CD4-positive, alpha-beta T cell treated with Interferon alpha-2 for 1 hour (primary cell): ENCODE measurements at regions not wholly inside any gene's neighbourhood (a gene's known extent, or its start where the extent isn't known, plus 50 kb on each side); places are given as distances from the start of the nearest gene placed in this dataset.
"Not testable (repeated sequence)": the region's sequence is repeated elsewhere in the genome, so short reads cannot be mapped to it uniquely, and the experiment has no call there.

Source experiments
- DNase-seq, 2 donors: peaks; one replicate each; pipeline ENCODE4 v3.0.0-alpha.2; 2020 to 2022

DNA sequence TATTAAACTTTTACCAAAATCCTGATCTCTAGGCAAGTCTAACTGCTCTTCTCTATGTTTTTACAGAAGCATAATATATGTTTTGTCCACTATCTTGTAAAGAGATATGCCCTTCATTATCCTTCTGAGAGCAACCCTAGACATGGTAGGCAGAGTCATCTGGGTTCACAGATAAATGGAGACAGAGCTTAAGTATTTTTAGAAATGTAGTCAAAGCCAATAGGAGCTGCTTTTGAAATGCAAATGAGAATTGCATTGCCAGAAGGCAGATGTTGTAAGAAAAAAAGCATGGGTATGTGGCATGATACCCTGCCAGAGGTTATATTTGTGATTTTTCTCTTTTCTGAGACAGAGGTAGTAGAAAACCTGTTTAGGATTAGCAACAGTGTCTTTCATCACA lies 964.8 kb downstream of the SORCS3 start:
- DNase-seq = no peak

DNA sequence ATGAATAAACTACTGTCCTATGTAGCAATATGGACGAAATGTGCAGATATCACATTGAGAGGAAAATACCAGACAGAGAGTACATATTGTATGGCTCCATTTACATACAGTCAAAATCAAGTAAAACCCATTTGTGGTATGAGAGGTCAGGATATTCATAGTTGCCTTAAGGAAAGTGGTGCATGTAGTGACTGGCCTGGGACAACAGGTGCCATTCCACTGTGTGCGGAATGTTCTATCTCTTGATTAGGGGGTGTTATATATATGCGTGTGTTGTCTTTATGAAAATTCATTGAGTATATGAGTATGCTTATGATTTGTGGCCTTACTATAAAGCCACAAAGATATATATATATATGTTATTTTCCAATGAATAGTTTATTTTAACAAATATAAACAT lies 964.0 kb downstream of the SORCS3 start:
- DNase-seq = no peak

DNA sequence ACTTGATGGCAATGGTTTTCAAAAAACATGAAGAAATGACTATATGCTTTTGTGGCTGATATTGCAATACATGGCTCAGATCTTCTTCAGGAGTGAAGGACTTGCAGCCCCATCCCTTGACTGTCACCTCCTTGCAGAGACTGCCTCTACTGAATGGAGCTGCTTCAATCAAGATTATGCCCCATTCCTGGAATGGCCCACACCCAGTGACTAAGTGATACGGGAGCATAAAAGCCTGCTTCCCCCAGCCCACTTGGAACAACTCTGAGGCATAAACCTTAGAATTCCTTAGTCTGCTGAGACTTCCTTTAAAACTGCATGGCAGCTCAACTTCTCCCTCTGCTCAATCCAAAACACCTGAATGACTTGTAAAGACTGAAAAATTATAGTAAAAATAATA lies 957.1 kb downstream of the SORCS3 start:
- no peak for DNase-seq

DNA sequence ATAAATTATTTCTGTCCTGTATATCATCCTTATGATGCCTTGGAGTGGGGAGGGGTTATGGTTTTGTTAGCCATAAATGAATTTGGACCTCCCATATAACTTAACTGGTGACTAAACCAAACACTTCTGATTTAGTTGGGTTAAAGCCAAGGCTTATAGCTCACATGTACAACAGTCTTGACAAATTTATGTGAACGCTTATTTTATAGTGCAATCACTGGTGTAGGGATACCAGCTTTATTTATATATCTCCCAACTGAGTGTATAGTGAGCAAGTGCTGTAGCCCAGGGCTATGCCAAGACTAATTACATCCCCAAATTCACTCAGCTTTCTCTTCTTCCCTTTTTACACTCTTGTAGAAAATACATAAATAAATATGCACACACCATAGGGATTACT lies 956.2 kb downstream of the SORCS3 start:
- no peak for DNase-seq

DNA sequence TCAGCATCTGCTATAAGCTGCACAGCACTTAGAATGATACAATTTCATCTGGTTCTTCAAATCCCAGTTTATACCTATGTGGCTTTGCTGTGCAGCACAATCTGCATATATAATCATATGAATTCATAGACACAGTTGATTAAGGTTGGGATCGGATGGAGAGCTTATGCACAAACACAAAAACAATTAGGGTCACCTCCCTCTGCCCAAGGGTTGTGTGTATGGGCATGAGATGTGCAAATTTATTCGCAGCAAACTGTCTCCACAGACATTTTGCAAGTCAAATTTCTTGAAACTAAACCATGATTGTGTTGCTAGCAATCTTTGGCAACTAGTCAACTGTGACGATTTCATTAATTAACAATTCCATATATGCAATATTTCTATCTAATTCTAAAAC lies 955.7 kb downstream of the SORCS3 start:
- DNase-seq = no peak

DNA sequence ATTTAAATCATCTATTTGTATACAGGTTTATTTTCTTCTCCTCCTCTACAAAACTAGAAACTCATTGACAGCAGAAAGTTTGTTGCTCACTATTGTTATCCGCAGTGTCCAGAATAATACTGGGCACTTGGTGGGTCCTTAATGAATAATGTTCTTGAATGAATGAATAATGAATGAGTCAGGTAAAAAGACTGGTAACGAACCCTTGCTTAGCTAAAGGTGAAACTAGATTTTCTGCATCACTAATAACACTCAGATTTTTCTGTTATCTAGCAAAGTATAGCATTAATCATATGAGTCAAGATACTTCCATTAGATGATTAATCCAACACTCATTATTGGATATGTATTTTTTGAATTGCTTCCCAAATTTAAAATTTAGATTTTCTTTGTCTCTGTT lies 953.2 kb downstream of the SORCS3 start:
- DNase-seq = no peak

DNA sequence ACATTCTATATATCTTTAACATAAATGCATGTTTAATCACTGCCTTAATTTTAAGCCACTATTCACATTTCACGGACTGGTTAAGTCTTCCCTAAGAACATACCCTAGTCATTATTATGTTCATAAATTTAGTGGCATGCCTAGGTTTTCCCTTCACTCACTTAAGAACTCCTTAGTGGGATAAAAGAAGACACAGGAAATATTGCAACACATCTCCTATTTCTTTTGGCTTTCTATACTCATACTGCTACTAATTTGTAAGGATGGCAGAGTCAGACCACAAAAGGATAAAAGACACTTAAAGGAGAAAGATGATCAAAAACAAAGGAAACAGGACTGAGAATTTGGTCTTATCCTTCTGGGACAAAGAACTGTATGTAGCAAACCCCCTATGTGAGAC lies 951.4 kb downstream of the SORCS3 start:
- no peak for DNase-seq

DNA sequence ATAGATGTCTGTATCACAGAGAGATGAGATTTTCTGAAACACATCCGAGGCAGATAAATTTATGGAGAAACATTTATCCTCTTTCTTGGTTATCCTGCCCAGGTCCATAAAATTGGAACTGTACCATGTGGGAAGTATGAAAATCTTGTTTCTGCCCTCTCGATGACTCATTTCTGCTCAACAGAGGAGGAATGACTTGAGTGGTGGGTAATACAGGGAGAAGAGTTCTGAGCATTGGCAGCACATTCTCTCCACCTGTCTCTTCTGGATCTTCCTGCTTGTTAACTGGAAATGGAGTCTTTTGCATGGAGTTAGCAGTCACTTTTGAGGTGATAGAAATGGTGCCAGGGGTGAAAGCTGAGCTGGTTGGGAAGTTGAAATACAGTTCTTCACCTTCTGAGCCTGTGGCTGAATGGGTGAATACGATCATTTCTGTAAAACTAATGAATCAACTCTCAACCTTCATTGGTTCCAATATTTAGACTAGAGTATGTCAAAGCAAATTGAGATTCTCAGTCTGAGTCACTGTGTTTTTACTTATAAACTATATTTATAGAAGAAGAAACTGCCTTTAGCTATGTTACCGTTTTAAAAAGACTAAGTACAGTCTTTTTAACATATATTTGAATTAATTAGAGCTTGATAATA lies 945.5 kb downstream of the SORCS3 start:
- no peak for DNase-seq

DNA sequence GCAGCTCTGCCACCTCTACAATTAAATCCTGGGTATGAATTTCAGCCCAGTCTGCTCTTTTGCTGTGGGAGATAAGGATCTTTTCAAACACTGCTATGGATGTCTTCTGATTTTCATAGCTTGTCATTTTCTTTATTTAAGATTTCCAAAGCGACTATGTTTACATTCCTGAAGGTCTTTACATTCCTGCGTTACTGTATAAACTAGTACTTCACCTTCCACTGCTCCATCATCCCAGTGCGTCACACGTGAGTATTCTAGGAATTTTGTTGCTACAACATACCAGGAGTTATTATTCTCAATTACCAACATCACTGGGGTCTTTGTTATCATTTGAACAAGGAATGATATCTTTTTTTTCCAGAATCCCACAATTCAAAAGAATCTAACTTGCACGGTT lies 944.7 kb downstream of the SORCS3 start:
- no peak for DNase-seq

DNA sequence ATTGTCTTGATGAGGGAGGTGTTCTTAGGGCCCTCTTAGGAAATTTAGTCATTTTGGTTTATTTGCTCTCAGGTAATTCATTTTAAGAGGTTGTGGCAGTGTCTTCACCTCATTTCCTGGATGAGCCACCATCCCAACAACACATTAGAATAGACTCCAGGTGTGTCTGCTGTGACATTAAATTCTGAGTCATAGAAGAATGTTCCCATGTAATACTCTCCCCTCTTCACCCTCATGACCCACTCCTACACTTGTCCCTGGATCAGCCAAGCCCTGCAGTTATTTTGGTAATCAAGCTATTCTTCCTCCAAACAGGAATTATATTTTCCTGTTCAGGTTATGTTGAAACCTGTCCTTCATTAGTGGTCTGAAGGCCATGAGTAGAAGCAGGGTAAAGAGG lies 944.1 kb downstream of the SORCS3 start:
- DNase-seq = no peak

DNA sequence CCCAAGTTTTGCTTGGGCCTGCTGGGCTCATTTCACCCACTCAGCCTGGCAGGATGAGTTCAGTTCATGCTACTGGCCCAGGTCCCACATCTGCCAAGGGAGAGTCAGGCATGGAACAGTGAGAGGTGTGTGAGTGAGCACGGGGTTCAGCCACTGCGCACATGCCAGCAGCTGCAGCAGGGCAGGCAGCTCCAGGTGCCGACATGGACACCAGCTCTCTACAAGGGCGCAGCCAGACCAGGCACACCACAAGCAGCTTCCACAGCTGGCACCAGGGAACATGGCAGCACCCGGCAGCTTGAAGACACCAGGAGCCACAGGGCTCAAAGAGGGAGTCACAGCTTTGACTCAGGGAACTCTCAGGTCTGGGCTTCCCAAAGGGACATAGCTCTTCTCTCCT lies 938.0 kb downstream of the SORCS3 start:
- DNase-seq = no peak

DNA sequence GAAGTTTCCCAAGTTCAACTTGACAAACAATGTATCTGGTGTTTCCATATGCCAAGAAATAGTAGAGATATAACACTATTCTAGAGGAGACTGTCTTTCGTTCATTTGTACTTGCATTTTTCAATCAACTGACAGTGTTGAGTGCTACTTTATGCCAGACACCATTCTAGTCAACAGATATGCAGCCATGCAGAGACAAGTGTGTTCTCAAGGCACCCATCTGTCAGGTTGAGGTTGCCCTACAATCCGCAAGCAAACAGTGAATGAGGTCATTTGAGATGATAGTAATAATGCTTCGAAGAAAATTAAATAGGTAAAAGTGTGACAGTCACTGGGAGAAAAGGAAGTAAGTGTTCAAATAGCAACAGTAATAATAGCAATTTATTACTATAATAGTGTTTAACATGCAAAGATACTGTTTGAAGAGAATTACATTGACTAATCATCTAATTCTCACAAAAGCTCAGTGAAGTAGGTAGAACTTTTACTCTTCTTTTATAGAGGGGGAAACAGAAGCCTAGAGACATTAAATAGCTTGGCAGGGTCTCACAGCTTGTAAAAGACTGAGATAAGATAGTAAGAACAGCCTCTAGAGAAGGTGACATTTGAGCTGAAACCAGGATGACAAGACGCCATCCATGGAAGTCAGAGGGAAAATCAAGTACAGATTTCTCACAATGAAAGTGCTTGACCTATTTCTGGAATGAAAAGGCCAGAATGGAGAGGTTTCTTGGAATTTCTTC lies 936.9 kb downstream of the SORCS3 start:
- no peak for DNase-seq

DNA sequence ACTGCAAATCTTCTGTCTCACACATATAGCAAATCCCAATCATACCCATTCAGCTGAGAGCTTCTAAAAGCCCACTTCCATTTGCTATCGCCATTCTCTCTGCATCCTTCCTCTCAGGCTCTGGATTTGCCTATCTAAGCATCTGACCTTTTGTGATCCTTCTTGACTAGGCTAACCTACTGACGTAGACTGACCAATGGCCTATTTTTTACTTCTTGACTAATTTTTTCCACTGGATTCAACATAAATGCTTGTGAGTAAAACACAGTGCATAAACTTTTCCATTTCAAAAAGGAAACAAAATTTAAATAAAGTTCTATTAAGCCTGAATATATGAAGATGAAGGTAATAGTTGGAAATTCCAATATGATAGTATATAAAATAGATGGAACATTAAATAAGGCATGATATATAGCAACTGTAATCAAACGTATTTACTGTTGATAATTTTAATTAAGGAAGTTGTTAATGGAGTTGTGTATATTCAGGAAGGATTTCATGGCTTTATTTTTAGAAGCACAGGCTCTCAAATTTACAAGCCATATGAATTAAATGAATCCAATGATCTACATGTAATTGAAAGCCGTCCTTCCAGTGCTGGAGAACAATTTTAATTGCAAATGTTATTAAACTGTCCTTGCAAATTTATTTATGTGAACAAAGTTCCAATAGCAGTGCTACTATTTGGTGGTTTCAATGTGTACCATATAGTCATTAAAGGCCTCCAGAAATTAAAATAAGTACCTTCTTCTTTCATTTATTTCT lies 918.4 kb downstream of the SORCS3 start:
- DNase-seq = no peak

DNA sequence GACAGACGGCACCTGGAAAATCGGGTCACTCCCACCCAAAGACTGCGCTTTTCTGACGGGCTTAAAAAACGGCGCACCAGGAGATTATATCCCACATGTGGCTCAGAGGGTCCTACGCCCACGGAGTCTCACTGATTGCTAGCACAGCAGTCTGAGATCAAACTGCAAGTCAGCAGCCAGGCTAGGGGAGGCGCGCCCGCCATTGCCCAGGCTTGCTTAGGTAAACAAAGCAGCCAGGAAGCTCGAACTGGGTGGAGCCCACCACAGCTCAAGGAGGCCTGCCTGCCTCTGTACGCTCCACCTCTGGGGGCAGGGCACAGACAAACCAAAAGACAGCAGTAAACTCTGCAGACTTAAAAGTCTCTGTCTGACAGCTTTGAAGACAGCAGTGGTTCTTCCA lies 909.4 kb downstream of the SORCS3 start:
- not testable (repeated sequence) for DNase-seq

DNA sequence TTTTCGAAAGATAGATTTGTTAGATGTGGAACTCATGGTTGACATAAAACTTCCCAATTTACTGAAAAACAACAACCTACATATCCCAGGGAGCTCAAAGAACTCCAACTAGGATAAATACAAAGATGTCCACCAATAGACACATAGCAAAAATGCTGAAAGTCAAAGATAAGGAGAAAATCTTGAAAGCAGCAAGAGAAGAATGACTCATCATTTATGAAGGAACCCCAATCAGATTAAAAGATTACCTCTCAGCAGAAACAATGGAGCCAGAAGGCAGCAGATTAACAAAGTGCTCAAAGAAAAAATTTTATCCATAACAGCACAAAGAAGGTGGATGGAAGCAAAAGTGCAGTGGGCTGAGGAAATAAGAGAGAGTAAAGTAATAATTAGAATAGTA lies 908.6 kb downstream of the SORCS3 start:
- DNase-seq = no peak

DNA sequence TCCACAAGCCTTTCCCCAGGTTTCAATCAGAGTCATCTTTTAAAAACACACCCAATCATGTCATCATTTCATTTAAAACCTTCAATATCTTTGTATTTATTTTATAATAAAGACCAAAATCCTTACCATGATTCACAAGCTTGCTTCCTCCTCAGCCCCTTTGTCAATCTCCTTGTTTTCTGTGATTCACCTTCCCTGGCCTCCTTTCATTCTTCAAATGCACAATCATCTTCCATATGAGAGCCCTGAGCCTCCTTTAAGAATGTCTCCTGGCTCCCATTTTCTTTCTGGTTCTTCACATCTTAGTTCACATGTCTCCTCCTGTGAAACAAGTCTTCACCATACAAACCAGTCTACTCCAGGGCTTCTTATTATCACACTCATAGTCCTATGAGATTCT lies 904.0 kb downstream of the SORCS3 start:
- DNase-seq = no peak

DNA sequence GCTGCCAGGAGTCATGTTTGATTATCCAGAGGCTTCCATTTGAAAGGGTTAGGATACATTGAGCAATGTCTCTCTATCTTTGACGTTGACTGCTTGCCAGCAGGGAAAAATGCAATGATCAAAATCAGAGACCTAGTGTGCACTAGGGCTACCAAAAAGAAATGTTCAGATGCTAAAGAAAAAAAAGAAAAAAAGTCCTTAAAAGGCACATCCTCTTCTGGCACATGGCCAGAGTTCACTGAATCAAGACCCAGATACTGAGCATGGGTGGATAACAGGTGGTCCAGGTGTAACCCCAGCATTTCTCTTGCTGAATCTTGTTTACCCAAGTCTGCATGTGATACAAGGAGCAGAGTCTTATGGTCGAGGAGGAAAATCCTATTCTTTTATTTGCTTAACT lies 899.3 kb downstream of the SORCS3 start:
- no peak for DNase-seq

DNA sequence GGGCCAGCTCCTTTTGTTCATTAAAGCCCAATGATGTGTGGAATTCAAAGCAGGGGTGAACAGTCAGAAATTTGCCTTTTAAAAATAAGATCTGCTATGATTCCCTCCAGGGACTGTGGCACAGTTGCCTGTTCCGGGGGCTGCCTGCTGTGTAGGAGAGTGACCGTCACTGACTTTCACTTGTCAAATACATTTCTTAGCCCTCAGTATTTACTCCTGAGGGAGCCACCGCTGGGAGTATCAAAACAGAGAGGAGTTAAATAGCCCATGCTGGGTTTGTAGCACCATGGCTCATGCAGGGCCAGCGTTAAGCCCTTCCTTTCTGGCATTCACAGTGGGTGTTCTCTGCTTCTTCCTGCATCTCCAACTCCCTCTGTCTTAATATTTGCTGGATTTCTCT lies 897.8 kb downstream of the SORCS3 start:
- no peak for DNase-seq

DNA sequence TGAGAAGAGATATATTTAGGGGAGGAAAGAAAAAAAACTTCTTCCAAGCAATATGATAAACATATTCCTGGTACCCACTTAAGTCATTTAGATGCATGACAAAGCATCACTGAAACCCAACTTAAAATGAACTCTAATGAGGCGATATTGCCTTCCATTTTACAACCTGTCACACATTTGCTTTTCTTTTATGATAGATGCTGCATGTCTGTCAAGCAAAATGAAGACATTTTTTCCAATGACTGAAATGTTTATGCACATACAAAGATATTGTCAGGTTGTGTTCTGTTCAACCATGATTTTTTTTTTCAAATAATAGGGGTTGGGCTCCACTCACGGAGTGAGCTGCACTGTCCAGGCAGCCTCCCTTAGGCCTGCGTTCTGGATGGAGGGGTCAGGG lies 894.4 kb downstream of the SORCS3 start:
- DNase-seq = no peak

DNA sequence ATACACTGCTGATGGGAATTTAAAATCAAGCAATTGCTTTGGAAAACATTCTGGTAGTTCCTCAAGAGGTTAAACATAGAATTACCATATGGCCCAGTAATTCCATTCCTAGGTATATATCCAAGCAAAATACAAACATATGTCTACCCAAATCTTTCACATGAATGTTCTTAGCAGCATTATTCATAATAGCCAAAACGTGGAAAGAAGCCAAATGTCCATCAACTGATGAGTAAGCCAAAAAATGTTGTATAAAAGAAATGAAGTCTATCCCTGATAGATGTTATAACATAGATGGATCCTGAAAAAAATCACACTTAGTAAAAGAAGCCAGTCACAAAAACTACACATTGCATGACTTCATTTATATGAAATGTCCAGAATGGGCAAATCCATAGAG lies 893.0 kb downstream of the SORCS3 start:
- no peak for DNase-seq

DNA sequence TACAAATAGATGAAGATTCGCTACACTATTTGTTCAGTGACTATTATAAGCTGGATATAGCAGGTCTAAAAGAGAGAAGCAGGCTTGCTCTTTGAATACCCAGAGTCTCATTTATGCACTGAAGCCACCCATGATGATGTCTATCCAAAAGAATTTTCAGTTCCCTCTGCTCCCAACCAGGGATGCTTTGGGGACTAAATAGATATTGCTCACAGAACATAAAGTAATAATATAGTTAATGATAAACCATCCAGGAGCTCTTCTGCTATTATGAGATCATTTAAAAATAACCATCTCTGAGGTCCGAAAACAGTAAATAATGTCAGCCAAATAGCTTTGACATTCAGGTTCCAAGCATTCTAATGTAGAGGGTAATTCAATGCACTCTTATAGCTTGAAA lies 875.4 kb downstream of the SORCS3 start:
- no peak for DNase-seq

DNA sequence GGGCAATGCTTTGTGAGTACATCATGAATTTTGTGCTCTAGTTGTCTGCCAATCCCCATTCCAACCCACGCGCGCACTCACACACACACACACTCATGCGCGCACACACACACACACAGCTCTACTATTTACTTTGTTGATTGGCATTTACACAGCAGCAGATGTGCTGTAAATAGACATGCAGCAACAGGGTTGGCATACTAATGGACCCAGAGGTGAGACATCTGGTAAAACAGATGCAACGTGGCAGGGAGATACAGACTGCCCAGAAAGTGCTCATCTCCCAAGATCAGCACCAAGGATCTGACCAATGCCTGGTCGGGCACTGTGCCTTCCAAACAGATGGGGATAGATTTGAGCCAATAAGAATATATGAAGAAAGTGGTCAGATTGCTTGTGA lies 873.0 kb downstream of the SORCS3 start:
- no peak for DNase-seq

DNA sequence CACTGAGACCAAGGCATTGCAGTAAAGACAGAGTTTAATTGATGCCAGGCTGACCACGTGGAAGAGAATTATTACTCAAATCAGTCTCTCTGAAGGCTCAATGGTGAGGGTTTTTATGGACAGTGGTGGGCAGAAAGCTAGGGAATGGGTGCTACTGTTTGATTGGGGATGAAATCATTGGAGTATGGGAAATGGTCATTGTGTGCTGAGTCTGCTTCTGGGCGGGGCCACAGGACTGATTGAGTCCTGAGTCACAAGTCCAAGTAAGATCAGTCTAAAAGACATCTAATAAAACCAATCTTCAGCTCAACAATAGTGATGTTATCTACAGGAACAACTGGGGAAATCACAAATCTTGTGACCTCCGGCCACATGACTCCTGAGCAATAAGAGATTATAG lies 868.4 kb downstream of the SORCS3 start:
- DNase-seq = no peak

DNA sequence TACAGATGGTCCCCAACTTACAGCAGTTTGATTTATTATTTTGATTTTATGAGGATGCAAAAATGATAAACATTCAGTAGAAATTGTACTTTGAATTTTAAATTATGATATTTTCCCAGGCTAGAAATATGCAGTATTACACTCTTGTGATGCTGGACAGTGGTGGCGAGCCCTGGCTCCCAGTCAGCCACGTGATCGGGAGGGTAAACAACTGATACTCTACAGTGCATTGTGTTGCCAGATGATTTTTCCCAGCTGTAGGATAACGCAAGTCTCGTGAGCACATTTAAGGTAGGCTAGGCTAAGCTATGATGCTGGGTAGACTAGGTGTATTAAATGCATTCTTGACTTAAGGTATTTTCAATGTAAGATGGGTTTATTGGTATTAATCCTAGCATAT lies 865.2 kb downstream of the SORCS3 start:
- no peak for DNase-seq
